IMR-90 (cell line): ENCODE measurements at regions not wholly inside any gene's neighbourhood (a gene's known extent, or its start where the extent isn't known, plus 50 kb on each side); places are given as distances from the start of the nearest gene placed in this dataset.

Experiments
- ATAC-seq: fragments of 200-7000 bp; cut with Tn5 transposase; 2 replicates; pipeline ENCODE4 v1.9.1; 2020; ENCODE audit warnings: low read depth, mild to moderate bottlenecking, moderate library complexity
- BruUV-seq: library from RNA; stranded (reverse); fragments of 400-500 nt; replicated peaks from 2 replicates; lab custom pipeline; 2021; lab: Mats Ljungman, UMichigan
- CTCF ChIA-PET: fragments of 300-600 bp; formaldehyde crosslinking; extraction: SDS; loops from one replicate; lab custom pipeline; 2021; ENCODE audit warnings: antibody characterized with exemption; lab: Yijun Ruan, JAX
- POLR2A ChIA-PET: fragments of 300-600 bp; sonication (Branson Sonifier 250); formaldehyde crosslinking; loops from one replicate; lab custom pipeline; 2022; ENCODE audit warnings: antibody characterized with exemption; ENCODE audit not compliant: unreplicated experiment; lab: Charles Lee
- DNase-seq: peaks from one replicate; pipeline ENCODE4 v3.0.0; 2013
- H2AFZ ChIP-seq: replicated peaks from 2 replicates; pipeline ENCODE3; 2013; ENCODE audit warnings: low read length, mild to moderate bottlenecking; ENCODE audit not compliant: poor library complexity
- H2AK5ac ChIP-seq: 2 replicates; pipeline ENCODE4 v1.6.1; 2013; ENCODE audit warnings: low read depth, low read length, inconsistent platforms
- H2AK9ac ChIP-seq: replicated peaks from 2 replicates; pipeline ENCODE3; 2013; ENCODE audit warnings: mild to moderate bottlenecking, low read depth, low read length, moderate library complexity; ENCODE audit not compliant: poor library complexity
- H2BK120ac ChIP-seq: 2 replicates; pipeline ENCODE4 v1.6.1; 2013; ENCODE audit warnings: low read depth, low read length, inconsistent platforms
- H2BK15ac ChIP-seq: 3 replicates; pipeline ENCODE4 v1.6.1; 2013; ENCODE audit warnings: low read depth, low read length, inconsistent platforms
- H2BK20ac ChIP-seq: 2 replicates; pipeline ENCODE4 v1.6.1; 2013; ENCODE audit warnings: low read depth, mild to moderate bottlenecking, inconsistent platforms, low read length, moderate library complexity
- H2BK5ac ChIP-seq: 2 replicates; pipeline ENCODE4 v1.6.1; 2013; ENCODE audit warnings: mild to moderate bottlenecking, low read depth, low read length, inconsistent platforms; ENCODE audit not compliant: poor library complexity, severe bottlenecking
- H3K14ac ChIP-seq: replicated peaks from 2 replicates; pipeline ENCODE4 v1.6.1; 2013; ENCODE audit warnings: low read depth, low read length, inconsistent platforms
- H3K18ac ChIP-seq: 2 replicates; pipeline ENCODE4 v1.6.1; 2013; ENCODE audit warnings: low read depth, low read length, control low read depth
- H3K23ac ChIP-seq: 2 replicates; pipeline ENCODE4 v1.6.1; 2013; ENCODE audit warnings: low read depth, low read length, inconsistent platforms
- H3K27ac ChIP-seq: 2 replicates; pipeline ENCODE4 v1.5.1; 2013; ENCODE audit warnings: mild to moderate bottlenecking, control low read depth, low read length; ENCODE audit not compliant: insufficient read depth
- H3K27me3 ChIP-seq: 2 replicates; pipeline ENCODE4 v1.6.1; 2013; ENCODE audit warnings: low read length; ENCODE audit not compliant: control insufficient read depth, insufficient read depth
- H3K36me3 ChIP-seq: 2 replicates; pipeline ENCODE4 v1.6.1; 2013; ENCODE audit warnings: low read length, mixed read lengths; ENCODE audit not compliant: control insufficient read depth, insufficient read depth
- H3K4ac ChIP-seq: 2 replicates; pipeline ENCODE4 v1.6.1; 2013; ENCODE audit warnings: low read depth, low read length, inconsistent platforms
- H3K4me1 ChIP-seq: 2 replicates; pipeline ENCODE4 v1.6.1; 2013; ENCODE audit warnings: low read length, mixed read lengths; ENCODE audit not compliant: control insufficient read depth, insufficient read depth
- H3K4me2 ChIP-seq: 2 replicates; pipeline ENCODE4 v1.6.1; 2013; ENCODE audit warnings: low read depth, mild to moderate bottlenecking, control low read depth, low read length, moderate library complexity
- H3K4me3 ChIP-seq: 2 replicates; pipeline ENCODE4 v1.5.1; 2013; ENCODE audit warnings: low read depth, mild to moderate bottlenecking, control low read depth, low read length, moderate library complexity; ENCODE audit not compliant: insufficient read depth
- H3K56ac ChIP-seq: 2 replicates; pipeline ENCODE4 v1.6.1; 2013; ENCODE audit warnings: low read length, inconsistent platforms; ENCODE audit not compliant: insufficient read depth; ENCODE audit errors: extremely low read depth
- H3K79me1 ChIP-seq, 2 experiments: 2 replicates each; pipeline ENCODE4 v1.6.1; 2013; ENCODE audit warnings: low read length in 2 of 2, inconsistent platforms in 1 of 2, low read depth in 1 of 2
- H3K9ac ChIP-seq: 2 replicates; pipeline ENCODE4 v1.6.1; 2013; ENCODE audit warnings: low read depth, low read length, control low read depth
- H3K9me1 ChIP-seq: 2 replicates; pipeline ENCODE4 v1.6.1; 2013; ENCODE audit warnings: low read length, inconsistent platforms; ENCODE audit not compliant: insufficient read depth
- H3K9me3 ChIP-seq: 2 replicates; pipeline ENCODE4 v1.6.1; 2013; ENCODE audit warnings: low read length; ENCODE audit not compliant: control insufficient read depth, insufficient read depth
- H4K20me1 ChIP-seq: 2 replicates; pipeline ENCODE4 v1.6.1; 2013; ENCODE audit warnings: low read length, inconsistent platforms; ENCODE audit not compliant: insufficient read depth
- H4K5ac ChIP-seq: 2 replicates; pipeline ENCODE4 v1.6.1; 2013; ENCODE audit warnings: mild to moderate bottlenecking, low read depth, low read length, control low read depth
- H4K8ac ChIP-seq, 2 experiments: 2 replicates each; pipeline ENCODE4 v1.6.1; 2013; ENCODE audit warnings: low read depth in 2 of 2, low read length in 2 of 2, control low read depth in 1 of 2, inconsistent platforms in 1 of 2
- H4K91ac ChIP-seq: 2 replicates; pipeline ENCODE4 v1.6.1; 2013; ENCODE audit warnings: low read depth, low read length, inconsistent platforms; ENCODE audit not compliant: insufficient read depth
- CEBPB ChIP-seq: IDR thresholded peaks from 2 replicates; pipeline ENCODE4 v1.6.1; 2012; ENCODE audit warnings: low read depth, low read length, improper control_type of control experiment
- CHD1 ChIP-seq: IDR thresholded peaks from 2 replicates; pipeline ENCODE4 v1.6.1; 2012; ENCODE audit warnings: low read depth, low read length, improper control_type of control experiment
- MAFK ChIP-seq: IDR thresholded peaks from 2 replicates; pipeline ENCODE4 v1.6.1; 2012; ENCODE audit warnings: low read depth, low read length, improper control_type of control experiment
- MAZ ChIP-seq: IDR thresholded peaks from 2 replicates; pipeline ENCODE4 v1.6.1; 2012; ENCODE audit warnings: low read depth, mild to moderate bottlenecking, low read length, improper control_type of control experiment, moderate library complexity, borderline replicate concordance
- MXI1 ChIP-seq: IDR thresholded peaks from 2 replicates; pipeline ENCODE4 v1.6.1; 2012; ENCODE audit warnings: low read depth, mild to moderate bottlenecking, low read length, moderate library complexity, borderline replicate concordance
- NFE2L2 ChIP-seq: fragments of 150-350 bp; IDR thresholded peaks from 2 replicates; pipeline ENCODE4 v1.6.1; 2016; ENCODE audit warnings: low read depth, mild to moderate bottlenecking, low read length
- POLR2A ChIP-seq: IDR thresholded peaks from 2 replicates; pipeline ENCODE4 v1.6.1; 2012; ENCODE audit warnings: mild to moderate bottlenecking, low read depth, low read length
- RAD21 ChIP-seq: IDR thresholded peaks from 2 replicates; pipeline ENCODE4 v1.6.1; 2012; ENCODE audit warnings: low read length, improper control_type of control experiment
- RCOR1 ChIP-seq: IDR thresholded peaks from 2 replicates; pipeline ENCODE4 v1.6.1; 2012; ENCODE audit warnings: mild to moderate bottlenecking, low read length, improper control_type of control experiment; ENCODE audit not compliant: insufficient replicate concordance
- SMC3 ChIP-seq: fragments of 150-350 bp; IDR thresholded peaks from 2 replicates; pipeline ENCODE4 v1.6.1; 2016; ENCODE audit warnings: low read depth, mild to moderate bottlenecking, antibody characterized with exemption, low read length, moderate library complexity
- WGBS, 2 experiments: methylation state at CpG; one replicate each; pipeline versions ENCODE4 v1.1.5 to v1.1.7; 2013; ENCODE audit warnings: missing lambda C conversion rate in 2 of 2; ENCODE audit not compliant: insufficient read length in 1 of 2; ENCODE audit errors: extremely low coverage in 2 of 2; 5-methylcytosine and 5-hydroxymethylcytosine counted together
- dilution Hi-C: fragments of 300-500 bp; cut with HindIII; formaldehyde crosslinking; loops from one replicate; pipeline ENCODE4 v1.14.3; 2018; ENCODE audit warnings: low sequenced_read_pairs; ENCODE audit not compliant: unreplicated experiment
- in situ Hi-C: fragments of 300-500 bp; cut with MboI; formaldehyde crosslinking; loops from 3 replicates; pipeline ENCODE4 v1.14.3; 2019; ENCODE audit warnings: low sequenced_read_pairs, inconsistent platforms, mixed read lengths
- intact Hi-C: fragments of 100-400 bp; cut with micrococcal nuclease; formaldehyde crosslinking; loops from 2 replicates; pipeline ENCODE4 v1.10.0; 2022
- TF ChIP-seq, protein P1 (sequence below): fragments of 150-350 bp; IDR thresholded peaks from 2 replicates; pipeline ENCODE4 v1.6.1; 2017; ENCODE audit warnings: mild to moderate bottlenecking, antibody characterized with exemption, low read length, low read depth
- TF ChIP-seq, protein P2 (sequence below): conservative IDR thresholded peaks from 2 replicates; pipeline ENCODE4 v1.5.1; 2012; ENCODE audit warnings: mild to moderate bottlenecking, low read depth, low read length, improper control_type of control experiment
- TF ChIP-seq, protein P3 (sequence below): fragments of 150-350 bp; IDR thresholded peaks from 2 replicates; pipeline ENCODE4 v1.6.1; 2016; ENCODE audit warnings: low read depth, mild to moderate bottlenecking, low read length, moderate library complexity, borderline replicate concordance

DNA sequence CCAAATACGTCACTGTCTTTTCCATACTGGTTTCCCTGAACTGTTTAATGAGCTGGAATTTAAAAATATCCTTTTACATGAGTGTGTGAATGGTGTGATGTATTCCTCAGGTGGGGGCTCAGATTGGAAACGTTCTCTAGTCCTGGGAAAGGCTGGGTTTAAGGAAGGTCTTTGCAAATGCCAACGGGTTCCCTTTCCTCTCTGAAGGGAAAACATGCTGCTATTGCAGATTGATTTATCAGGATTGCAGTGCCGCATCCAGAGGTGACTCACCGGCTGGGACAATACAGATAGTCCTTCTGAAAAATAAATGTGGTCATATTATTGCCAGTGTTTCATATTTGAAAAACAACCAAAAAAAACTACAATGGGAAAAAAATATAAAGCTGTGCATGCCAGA, 193.1 kb upstream of the FLRT2 start:
- DNase-seq = no peak
- H3K9me3 ChIP-seq = no peaks in the 10 kb centered on the region
- in situ Hi-C loops = no loop called here
- H4K91ac ChIP-seq = no peak overlapping the region
- BruUV-seq = no TSS peak
- H3K27me3 ChIP-seq = no peaks in the 10 kb centered on the region
- POLR2A ChIA-PET = no interaction called here
- H3K4me3 ChIP-seq = no peak overlapping the region
- no peak overlapping the region for H4K8ac ChIP-seq
- no peak for ATAC-seq
- H3K4me2 ChIP-seq = no peak overlapping the region
- CTCF ChIA-PET = interaction anchor here (0.6 kb wide), 1 partner anchor 192 kb away, joined by 3 read pairs; no protein-coding TSS in a partner anchor
- H2AK9ac ChIP-seq = no peak overlapping the region
- dilution Hi-C loops = no loop called here
- no peak overlapping the region for H3K14ac ChIP-seq
- H3K9ac ChIP-seq = no peak overlapping the region
- no peak overlapping the region for H2BK120ac ChIP-seq
- no peak overlapping the region for H3K27ac ChIP-seq
- no peak overlapping the region for H2BK15ac ChIP-seq
- H2BK5ac ChIP-seq = no peak overlapping the region
- H3K79me1 ChIP-seq = no peaks in the 10 kb centered on the region
- H3K9me1 ChIP-seq = no peaks in the 10 kb centered on the region
- no peaks in the 10 kb centered on the region for H4K20me1 ChIP-seq
- no peak overlapping the region for H2BK20ac ChIP-seq
- H3K23ac ChIP-seq = no peak overlapping the region
- no peak overlapping the region for H4K5ac ChIP-seq
- no peaks in the 10 kb centered on the region for H3K4me1 ChIP-seq
- TF ChIP-seq, protein P1, sequence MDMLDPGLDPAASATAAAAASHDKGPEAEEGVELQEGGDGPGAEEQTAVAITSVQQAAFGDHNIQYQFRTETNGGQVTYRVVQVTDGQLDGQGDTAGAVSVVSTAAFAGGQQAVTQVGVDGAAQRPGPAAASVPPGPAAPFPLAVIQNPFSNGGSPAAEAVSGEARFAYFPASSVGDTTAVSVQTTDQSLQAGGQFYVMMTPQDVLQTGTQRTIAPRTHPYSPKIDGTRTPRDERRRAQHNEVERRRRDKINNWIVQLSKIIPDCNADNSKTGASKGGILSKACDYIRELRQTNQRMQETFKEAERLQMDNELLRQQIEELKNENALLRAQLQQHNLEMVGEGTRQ = no peak
- no peak for TF ChIP-seq MAZ
- TF ChIP-seq, protein P2, sequence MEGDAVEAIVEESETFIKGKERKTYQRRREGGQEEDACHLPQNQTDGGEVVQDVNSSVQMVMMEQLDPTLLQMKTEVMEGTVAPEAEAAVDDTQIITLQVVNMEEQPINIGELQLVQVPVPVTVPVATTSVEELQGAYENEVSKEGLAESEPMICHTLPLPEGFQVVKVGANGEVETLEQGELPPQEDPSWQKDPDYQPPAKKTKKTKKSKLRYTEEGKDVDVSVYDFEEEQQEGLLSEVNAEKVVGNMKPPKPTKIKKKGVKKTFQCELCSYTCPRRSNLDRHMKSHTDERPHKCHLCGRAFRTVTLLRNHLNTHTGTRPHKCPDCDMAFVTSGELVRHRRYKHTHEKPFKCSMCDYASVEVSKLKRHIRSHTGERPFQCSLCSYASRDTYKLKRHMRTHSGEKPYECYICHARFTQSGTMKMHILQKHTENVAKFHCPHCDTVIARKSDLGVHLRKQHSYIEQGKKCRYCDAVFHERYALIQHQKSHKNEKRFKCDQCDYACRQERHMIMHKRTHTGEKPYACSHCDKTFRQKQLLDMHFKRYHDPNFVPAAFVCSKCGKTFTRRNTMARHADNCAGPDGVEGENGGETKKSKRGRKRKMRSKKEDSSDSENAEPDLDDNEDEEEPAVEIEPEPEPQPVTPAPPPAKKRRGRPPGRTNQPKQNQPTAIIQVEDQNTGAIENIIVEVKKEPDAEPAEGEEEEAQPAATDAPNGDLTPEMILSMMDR = no peak
- TF ChIP-seq SMC3 = no peak
- no peak for TF ChIP-seq POLR2A
- TF ChIP-seq CHD1 = no peak
- no peak for TF ChIP-seq NFE2L2
- TF ChIP-seq RAD21 = no peak
- no peak for TF ChIP-seq MXI1
- no peak for TF ChIP-seq CEBPB
- TF ChIP-seq, protein P3, sequence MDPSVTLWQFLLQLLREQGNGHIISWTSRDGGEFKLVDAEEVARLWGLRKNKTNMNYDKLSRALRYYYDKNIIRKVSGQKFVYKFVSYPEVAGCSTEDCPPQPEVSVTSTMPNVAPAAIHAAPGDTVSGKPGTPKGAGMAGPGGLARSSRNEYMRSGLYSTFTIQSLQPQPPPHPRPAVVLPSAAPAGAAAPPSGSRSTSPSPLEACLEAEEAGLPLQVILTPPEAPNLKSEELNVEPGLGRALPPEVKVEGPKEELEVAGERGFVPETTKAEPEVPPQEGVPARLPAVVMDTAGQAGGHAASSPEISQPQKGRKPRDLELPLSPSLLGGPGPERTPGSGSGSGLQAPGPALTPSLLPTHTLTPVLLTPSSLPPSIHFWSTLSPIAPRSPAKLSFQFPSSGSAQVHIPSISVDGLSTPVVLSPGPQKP = no peak
- no peak for TF ChIP-seq MAFK
- no peak for TF ChIP-seq RCOR1
- no peaks in the 10 kb centered on the region for H3K36me3 ChIP-seq
- no CpG with 5 or more reads among the region's 5 CpGs for WGBS, 2 experiments
- no peak overlapping the region for H3K4ac ChIP-seq
- intact Hi-C loops = no loop called here
- H2AK5ac ChIP-seq = no peak overlapping the region
- no peak overlapping the region for H3K18ac ChIP-seq
- H2AFZ ChIP-seq = peak overlapping the region; percentile 10
- no peak overlapping the region for H3K56ac ChIP-seq
